GM21447 (cell line): ENCODE measurements at regions not wholly inside any gene's neighbourhood (a gene's known extent, or its start where the extent isn't known, plus 50 kb on each side); places are given as distances from the start of the nearest gene placed in this dataset.

Experiments
- ATAC-seq: cut with Tn5 transposase; IDR thresholded peaks from one replicate; pipeline ENCODE4 v1.9.1; 2021; ENCODE audit not compliant: unreplicated experiment

GRCh38 chr3:152190636-152191183 is 78.0 kb upstream of the MBNL1 start:
- ATAC-seq = no peak

GRCh38 chr3:152192050-152192449 is 76.7 kb upstream of the MBNL1 start:
- ATAC-seq = no peak

- no peak for ATAC-seq
Measured at GRCh38 chr3:152192936-152193672, 75.6 kb upstream of the MBNL1 start.

- ATAC-seq = peak; percentile 50
Measured at GRCh38 chr3:152193673-152194267, 75.0 kb upstream of the MBNL1 start.

GRCh38 chr3:152195206-152195605 is 73.5 kb upstream of the MBNL1 start:
- ATAC-seq = no peak

GRCh38 chr3:152196782-152197181 is 71.9 kb upstream of the MBNL1 start:
- ATAC-seq = peak; percentile 33

GRCh38 chr3:152197451-152197850 is 71.3 kb upstream of the MBNL1 start:
- no peak for ATAC-seq

- peak; percentile 39 for ATAC-seq
Measured at GRCh38 chr3:152197937-152198336, 70.8 kb upstream of the MBNL1 start.

- ATAC-seq = no peak
Measured at GRCh38 chr3:152198665-152199064, 70.1 kb upstream of the MBNL1 start.

GRCh38 chr3:152199102-152199840 is 69.5 kb upstream of the MBNL1 start:
- peak; percentile 22 for ATAC-seq

GRCh38 chr3:152200476-152201420 is 68.0 kb upstream of the MBNL1 start:
- ATAC-seq = no peak

GRCh38 chr3:152202976-152203626 is 65.6 kb upstream of the MBNL1 start:
- peak; percentile 45 for ATAC-seq

GRCh38 chr3:152203652-152204051 is 65.1 kb upstream of the MBNL1 start:
- ATAC-seq = no peak

GRCh38 chr3:152204218-152204617 is 64.5 kb upstream of the MBNL1 start:
- ATAC-seq = no peak

- ATAC-seq = peak; percentile 45
Measured at GRCh38 chr3:152205097-152205593, 63.6 kb upstream of the MBNL1 start.

GRCh38 chr3:152206243-152206760 is 62.4 kb upstream of the MBNL1 start:
- ATAC-seq = no peak

- no peak for ATAC-seq
Measured at GRCh38 chr3:152208439-152208838, 60.3 kb upstream of the MBNL1 start.

GRCh38 chr3:152209060-152209459 is 59.7 kb upstream of the MBNL1 start:
- no peak for ATAC-seq

GRCh38 chr3:152209776-152210175 is 59.0 kb upstream of the MBNL1 start:
- ATAC-seq = no peak

GRCh38 chr3:152210697-152211096 is 58.0 kb upstream of the MBNL1 start:
- ATAC-seq = no peak
